Mammary epithelial cell (primary cell): ENCODE measurements at regions not wholly inside any gene's neighbourhood (a gene's known extent, or its start where the extent isn't known, plus 50 kb on each side); places are given as distances from the start of the nearest gene placed in this dataset.

Experiments
- EZH2 ChIP-seq: IDR thresholded peaks from 2 replicates; pipeline ENCODE4 v1.6.1; 2012; ENCODE audit warnings: low read length, inconsistent platforms, borderline replicate concordance
- TF ChIP-seq, protein P1 (sequence below), 2 donors: IDR thresholded peaks in 1 of 2; conservative IDR thresholded peaks in 1 of 2; 2 replicates each; pipeline ENCODE4 v1.5.1; 2011 to 2012; ENCODE audit warnings: inconsistent platforms in 2 of 2, low read length in 2 of 2, mild to moderate bottlenecking in 2 of 2, control low read depth in 1 of 2, low read depth in 1 of 2; ENCODE audit not compliant: insufficient read depth in 1 of 2; ENCODE audit errors: extremely low read depth in 1 of 2

DNA sequence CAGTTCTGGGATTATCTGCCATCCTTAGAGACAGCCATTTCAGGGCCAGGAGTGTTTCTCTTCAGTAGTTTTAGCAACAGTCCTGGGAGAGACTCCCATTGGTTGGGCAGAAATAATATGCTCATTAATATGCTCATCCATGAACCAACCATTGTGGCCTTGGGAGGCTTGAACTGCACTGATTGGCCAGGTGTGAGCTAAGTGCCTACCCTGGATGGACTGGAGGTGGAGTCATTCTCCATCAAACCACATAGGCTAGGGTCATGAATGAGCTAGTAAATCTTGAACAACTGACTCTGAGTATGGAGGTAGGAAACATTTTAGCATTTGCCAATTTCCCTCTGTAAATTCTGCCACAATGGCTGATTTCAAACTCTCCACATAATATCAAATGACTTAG, 70.2 kb upstream of the ZFP64 start:
- TF ChIP-seq, protein P1, sequence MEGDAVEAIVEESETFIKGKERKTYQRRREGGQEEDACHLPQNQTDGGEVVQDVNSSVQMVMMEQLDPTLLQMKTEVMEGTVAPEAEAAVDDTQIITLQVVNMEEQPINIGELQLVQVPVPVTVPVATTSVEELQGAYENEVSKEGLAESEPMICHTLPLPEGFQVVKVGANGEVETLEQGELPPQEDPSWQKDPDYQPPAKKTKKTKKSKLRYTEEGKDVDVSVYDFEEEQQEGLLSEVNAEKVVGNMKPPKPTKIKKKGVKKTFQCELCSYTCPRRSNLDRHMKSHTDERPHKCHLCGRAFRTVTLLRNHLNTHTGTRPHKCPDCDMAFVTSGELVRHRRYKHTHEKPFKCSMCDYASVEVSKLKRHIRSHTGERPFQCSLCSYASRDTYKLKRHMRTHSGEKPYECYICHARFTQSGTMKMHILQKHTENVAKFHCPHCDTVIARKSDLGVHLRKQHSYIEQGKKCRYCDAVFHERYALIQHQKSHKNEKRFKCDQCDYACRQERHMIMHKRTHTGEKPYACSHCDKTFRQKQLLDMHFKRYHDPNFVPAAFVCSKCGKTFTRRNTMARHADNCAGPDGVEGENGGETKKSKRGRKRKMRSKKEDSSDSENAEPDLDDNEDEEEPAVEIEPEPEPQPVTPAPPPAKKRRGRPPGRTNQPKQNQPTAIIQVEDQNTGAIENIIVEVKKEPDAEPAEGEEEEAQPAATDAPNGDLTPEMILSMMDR (conservative IDR thresholded peaks at IDR 0.05 in 1 of 2, IDR thresholded peaks at IDR 0.05 in 1 of 2; ENCODE audit: extremely low read depth in 1 of 2, insufficient read depth in 1 of 2, low read depth in 1 of 2, low read length in 2 of 2): no peak
- no peak for TF ChIP-seq EZH2
